SHP77 (cell line): ENCODE measurements at regions not wholly inside any gene's neighbourhood (a gene's known extent, or its start where the extent isn't known, plus 50 kb on each side); places are given as distances from the start of the nearest gene placed in this dataset.

Experiments
- DNase-seq, 2 experiments: peaks; one replicate each; lab custom pipeline; 2025; lab: John Stamatoyannopoulos, UW

GRCh38 chr7:42617806-42618457 is 293.9 kb downstream of the C7orf25 start:
- peak in 1 of 2 experiments; percentile 13 for DNase-seq

- DNase-seq = peak in 1 of 2 experiments; percentile 9
These were observed 294.7 kb downstream of the C7orf25 start for GRCh38 chr7:42617071-42617765.

DNA sequence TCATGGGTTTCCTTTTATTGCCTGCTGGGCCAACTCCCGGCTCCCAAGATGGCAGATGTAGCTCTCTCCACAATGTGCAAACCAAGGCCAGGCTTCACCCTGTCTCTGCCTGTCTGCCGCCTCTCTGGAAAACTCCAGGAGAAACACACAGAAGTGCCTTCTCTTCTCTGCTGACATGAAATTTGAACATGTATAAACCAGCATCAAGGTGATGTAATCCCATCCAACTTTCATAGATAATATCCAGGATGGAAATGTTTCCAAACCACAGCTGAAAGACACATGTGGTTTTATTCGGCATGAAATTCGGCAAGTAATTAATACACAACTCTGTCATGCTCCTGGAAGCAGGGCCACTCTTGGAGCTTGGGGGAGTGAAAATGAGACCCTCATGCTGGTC is 297.2 kb downstream of the C7orf25 start:
- DNase-seq = no peak

DNA sequence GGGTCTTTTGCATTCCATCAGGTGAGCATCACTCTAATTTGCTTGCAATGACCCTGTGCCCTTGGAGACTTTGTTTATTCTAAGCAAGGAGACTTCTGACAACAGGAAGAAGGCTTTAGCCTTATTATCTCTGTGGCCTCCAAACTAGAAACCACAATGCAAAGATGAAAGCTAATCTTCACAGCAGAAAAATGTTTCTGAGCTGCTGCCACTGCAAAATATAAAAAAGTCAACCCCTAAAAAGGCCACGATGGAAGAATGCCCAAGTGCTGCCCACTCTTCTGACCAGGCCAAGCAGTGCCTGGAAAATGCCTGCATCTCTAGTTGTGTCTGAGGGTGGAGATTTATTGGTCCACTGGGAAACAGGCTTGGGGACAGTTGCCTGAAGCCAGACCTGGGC is 299.9 kb downstream of the C7orf25 start:
- no peak for DNase-seq

- DNase-seq = no peak
These were observed 300.5 kb downstream of the C7orf25 start for GRCh38 chr7:42611289-42611928.

DNA sequence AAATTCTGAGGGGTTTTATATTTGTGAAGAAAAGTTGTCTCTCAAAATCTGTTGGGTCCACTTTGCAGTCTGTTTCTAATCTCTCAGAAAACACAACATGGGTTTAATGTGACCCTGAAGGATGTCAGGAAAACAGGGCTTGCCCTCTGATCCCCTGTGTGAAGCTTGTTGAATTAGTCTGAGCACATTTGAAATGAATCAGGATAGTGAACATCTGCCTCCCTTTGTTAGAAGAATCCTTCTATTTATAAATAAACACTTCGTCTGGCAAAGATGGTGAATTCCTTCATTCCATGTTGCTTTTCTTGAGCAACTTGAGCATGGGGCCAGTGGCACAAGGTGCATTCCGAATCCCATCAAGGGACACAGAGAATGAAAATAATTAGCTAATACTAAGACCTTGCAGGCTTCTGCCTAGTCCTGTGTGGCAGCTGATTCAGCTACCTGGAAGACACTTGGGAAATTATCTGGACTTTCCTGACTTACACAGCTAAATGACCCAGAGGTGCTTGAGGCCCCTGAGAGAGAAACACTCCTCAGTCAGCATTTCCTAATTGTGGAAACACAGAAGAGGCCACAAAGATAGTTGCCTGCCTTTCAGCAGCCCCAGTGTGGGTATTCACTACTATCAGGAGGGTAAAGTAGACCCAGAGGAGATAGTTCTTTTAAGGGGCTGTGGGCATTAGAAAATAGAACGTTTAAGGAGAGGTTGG is 305.5 kb downstream of the C7orf25 start:
- DNase-seq = no peak

DNA sequence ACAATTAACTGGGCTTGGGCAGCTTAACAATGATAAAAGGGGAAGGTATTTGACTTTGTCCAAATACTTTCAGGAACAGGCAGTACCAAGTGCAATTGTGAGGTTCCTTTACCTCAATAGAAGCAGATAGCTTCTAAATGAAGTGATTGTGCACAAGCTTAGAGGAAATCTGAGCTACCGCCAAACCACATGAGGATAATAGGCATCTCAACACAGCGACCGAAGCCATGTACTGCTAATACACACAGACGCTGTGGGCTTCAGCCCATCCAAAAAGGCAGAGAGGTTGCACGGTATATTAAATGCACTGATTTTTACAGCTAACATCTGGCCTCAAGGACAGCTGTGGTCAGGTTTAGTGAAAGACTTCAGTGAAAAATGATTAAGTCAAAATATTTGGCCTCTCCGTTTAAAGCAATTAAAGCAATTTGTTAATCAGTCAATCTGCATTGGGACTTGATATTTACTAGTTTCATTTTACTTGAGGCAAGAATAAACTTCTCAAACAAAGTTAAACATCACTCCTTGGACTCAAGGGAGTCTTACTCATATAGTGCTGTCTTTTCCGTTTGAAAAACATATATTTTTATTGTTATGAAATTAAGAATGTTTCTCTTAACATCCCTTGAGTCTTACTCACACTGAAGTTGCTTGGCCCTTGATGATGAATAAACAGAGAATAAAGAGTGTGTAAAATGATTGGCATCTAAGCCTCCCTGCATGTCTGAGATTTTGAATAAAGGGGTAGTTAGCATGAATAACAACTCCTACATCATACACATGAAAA is 306.3 kb downstream of the C7orf25 start:
- DNase-seq = no peak

DNA sequence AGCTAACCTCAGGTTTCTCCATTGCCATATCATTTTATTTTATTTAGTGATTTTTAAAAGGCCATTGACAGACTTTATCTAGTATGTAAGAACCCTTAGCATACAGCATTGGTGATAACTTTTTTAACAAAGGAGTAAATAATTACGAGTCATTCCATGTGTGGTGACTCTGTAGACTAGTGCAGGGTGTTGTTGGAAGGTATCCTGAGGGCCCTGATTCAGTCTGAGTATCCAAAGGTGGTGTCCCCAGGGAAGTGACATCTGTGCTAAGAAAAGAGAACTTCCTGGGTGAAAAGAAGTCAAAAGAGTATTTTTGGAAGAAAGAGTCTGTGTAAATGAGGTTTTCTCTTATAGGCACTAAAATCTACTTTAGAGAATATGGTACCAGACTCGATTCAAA is 308.4 kb downstream of the C7orf25 start:
- DNase-seq = no peak

DNA sequence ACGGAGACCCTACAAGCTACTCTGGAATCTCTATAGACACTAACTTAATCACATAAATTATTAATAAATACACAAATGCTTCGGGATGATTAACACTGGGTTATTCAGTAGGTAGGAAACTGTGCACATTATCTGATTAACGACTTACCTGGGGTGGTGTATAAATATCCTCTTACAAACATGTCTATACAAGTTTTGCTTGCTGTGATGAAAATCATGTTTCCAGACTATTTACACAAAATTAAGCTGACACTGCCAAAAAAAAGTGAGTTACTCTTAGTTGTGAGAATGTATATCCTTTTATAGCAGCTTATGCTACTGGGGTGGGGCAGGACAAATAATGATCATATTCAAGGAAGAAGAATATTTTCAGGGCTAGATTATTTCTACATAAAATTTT is 314.6 kb downstream of the C7orf25 start:
- no peak for DNase-seq

DNA sequence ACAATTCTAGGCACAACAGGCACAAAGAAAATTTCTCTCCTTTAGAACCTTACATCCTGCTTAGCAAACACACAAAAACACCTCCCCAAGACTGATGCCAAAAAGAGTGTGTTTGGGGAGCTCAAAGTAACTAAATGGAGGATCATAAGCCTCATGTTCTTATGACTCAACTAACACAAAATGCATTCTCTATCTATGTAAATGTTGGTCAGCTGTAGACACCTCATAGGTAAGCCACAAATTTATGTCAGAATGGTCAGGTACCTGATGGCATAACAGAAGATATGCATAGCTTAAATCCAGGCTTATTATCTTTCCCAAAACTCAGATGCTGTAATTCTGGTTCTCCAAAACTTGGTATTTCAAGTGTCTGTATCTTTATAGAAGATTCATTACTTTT is 315.1 kb downstream of the C7orf25 start:
- no peak for DNase-seq

GRCh38 chr7:42593860-42594259 is 318.0 kb downstream of the C7orf25 start:
- no peak for DNase-seq

- no peak for DNase-seq
These were observed 321.0 kb downstream of the C7orf25 start for GRCh38 chr7:42590771-42591310.

GRCh38 chr7:42588876-42589275 is 323.0 kb downstream of the C7orf25 start:
- no peak for DNase-seq

DNA sequence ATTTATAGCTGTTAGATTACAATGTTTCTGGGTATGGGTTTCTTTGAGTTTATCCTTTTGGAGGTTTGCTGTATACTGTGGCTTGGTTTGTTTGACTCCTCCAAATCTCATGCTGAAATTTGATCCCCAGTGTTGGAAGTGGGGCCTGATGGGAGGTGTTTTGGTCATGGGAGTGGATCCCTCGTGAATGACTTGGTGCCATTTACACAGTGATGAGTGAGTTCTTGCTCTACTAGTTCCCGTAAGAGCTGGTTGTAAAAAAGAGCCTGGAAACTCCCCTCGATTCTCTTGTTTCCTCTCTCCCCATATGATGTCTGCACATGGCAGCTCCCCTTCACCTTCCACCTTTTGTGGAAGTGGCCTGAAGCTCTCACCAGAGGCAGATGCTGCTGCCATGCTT is 324.1 kb downstream of the C7orf25 start:
- no peak for DNase-seq

DNA sequence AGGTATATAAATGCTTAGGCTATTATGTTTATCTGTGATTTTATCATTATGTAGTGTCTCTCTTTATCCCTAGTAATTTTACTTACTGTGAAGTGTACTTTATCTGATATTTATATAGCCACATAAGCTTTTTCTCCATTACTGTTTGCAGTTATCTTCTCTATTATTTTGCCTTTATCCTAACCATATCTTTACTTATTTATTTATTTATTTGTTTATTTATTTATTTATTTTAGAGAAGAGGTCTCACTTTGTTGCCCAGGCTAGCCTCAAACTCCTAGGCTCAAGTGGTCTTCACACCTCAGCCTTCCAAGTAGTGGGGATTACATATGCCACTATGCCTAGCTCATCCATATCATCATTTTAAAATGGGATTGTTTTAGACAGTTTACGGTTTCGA is 331.8 kb downstream of the C7orf25 start:
- no peak for DNase-seq

GRCh38 chr7:42575171-42575570 is 336.7 kb downstream of the C7orf25 start:
- no peak for DNase-seq

DNA sequence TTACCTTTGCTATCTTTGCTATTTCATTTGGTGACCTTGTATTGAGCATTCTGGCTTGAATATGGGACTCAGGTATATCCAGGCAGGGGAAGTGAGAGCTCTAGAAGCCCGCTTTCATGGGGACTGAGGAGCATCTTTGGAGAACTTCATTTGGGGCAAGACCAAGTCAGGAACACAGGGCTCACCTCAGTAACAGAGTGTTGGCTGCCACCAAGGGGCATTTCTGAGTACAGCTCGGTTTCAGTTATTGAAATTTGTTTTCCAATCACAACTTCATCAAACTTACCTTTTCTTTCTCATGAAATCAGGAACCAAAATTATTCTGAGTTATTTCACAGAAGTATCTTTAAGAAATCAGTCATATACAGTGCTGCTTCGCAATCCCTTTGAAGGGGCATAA is 337.2 kb downstream of the C7orf25 start:
- DNase-seq = no peak

DNA sequence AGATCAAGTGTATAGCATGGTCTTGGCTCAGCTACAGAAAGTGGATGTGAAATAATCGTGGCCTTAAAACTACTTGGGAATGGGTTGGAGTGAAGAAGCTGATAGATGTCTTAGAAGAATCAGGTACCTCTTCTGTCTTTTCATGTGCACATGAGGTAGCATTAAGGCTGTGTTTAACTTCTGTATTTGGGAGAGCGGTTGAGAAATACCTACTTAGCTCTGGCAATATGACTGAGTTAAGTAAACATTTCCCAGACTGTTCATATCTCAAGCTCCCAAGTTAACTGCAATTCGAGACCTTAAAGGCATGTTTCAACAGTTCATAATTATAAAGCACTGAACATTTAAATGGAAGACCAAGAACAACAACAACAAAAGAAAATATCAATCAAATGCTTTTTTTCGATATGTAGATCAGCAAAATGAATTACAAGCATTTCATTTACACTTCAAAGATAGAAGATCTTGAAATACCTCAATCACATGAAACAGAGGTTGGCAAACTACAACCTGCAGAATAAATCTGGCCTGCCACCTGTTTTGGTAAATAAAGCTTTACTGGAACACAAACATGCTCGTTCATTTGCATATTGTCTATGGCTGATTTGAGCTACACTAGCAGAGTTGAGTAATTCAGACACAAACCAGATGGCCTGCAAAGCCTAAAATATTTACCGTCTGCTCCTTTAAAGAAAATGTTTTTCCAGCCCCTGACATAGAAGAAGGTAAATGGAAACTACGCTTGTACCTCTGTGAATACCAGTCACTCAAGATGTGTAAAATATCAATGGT is 337.1 kb upstream of the GLI3 start:
- DNase-seq = no peak

- DNase-seq = no peak
These were observed 335.6 kb upstream of the GLI3 start for GRCh38 chr7:42572561-42572960.

- no peak for DNase-seq
These were observed 335.0 kb upstream of the GLI3 start for GRCh38 chr7:42572056-42572455.

- DNase-seq = no peak
These were observed 333.9 kb upstream of the GLI3 start for GRCh38 chr7:42570944-42571343.
